Gastrocnemius medialis (tissue), 4 donors: ENCODE measurements at regions not wholly inside any gene's neighbourhood (a gene's known extent, or its start where the extent isn't known, plus 50 kb on each side); places are given as distances from the start of the nearest gene placed in this dataset.

ENCODE experiments used
- ATAC-seq, 2 donors: fragments of 150-250 bp; one replicate each; pipeline ENCODE4 v1.9.1; 2016
- DNase-seq, 2 donors: peaks; one replicate each; pipeline ENCODE4 v3.0.0-alpha.2; 2019
- H3K27ac ChIP-seq, 4 donors: fragments of 200-600 bp; sonication (generic); 1 replicate in 1 of 4; 2 replicates in 3 of 4; pipeline ENCODE4 v1.5.1; 2016 to 2018; ENCODE audit warnings: mild to moderate bottlenecking in 2 of 4, moderate library complexity in 1 of 4
- H3K27me3 ChIP-seq, 3 donors: fragments of 200-600 bp; sonication (generic) in 2 of 3; 1 replicate in 1 of 3; 2 replicates in 2 of 3; pipeline versions ENCODE4 v1.5.1 to v1.6.0; 2016 to 2019; ENCODE audit warnings: mild to moderate bottlenecking in 1 of 3, moderate library complexity in 1 of 3
- H3K36me3 ChIP-seq, 2 donors: fragments of 200-600 bp; sonication (generic) in 1 of 2; one replicate each; pipeline ENCODE4 v1.5.1; 2017 to 2018
- H3K4me1 ChIP-seq, 2 donors: fragments of 200-600 bp; sonication (generic) in 1 of 2; one replicate each; pipeline ENCODE4 v1.5.1; 2016 to 2017; ENCODE audit warnings: mild to moderate bottlenecking in 2 of 2
- H3K4me3 ChIP-seq, 4 donors: fragments of 200-600 bp; sonication (generic) in 3 of 4; 1 replicate in 1 of 4; 2 replicates in 3 of 4; pipeline ENCODE4 v1.5.1; 2016 to 2019; ENCODE audit warnings: mild to moderate bottlenecking in 2 of 4
- H3K9me3 ChIP-seq, 3 donors: fragments of 200-600 bp; sonication (generic) in 2 of 3; 1 replicate in 1 of 3; 2 replicates in 2 of 3; pipeline ENCODE4 v1.5.1; 2016 to 2019
- POLR2A ChIP-seq, 2 donors: fragments of 450-650 bp; IDR thresholded peaks; one replicate each; pipeline ENCODE4 v1.6.1; 2017; ENCODE audit warnings: antibody characterized with exemption in 2 of 2, mild to moderate bottlenecking in 2 of 2, moderate library complexity in 2 of 2
- in situ Hi-C, 4 donors: fragments of 200-750 bp; cut with MboI; loops; one replicate each; pipeline versions ENCODE4 v1.15.0 to v1.8.0; 2017; ENCODE audit warnings: low sequenced_read_pairs in 4 of 4
- intact Hi-C: fragments of 100-400 bp; cut with DNase I; formaldehyde crosslinking; loops from one replicate; pipeline ENCODE4 v1.15.1; 2023; ENCODE audit warnings: low total_unique reads
- TF ChIP-seq, protein P1 (sequence below), 5 experiments: fragments of 450-650 bp in 3 of 5; fragments of 200-600 bp in 2 of 5; sonication (generic) in 2 of 5; IDR thresholded peaks in 4 of 5; conservative IDR thresholded peaks in 1 of 5; 1 replicate in 4 of 5; 2 replicates in 1 of 5; pipeline ENCODE4 v1.5.1; 2016 to 2019; ENCODE audit warnings: antibody characterized with exemption in 5 of 5, mild to moderate bottlenecking in 3 of 5, moderate library complexity in 3 of 5

DNA sequence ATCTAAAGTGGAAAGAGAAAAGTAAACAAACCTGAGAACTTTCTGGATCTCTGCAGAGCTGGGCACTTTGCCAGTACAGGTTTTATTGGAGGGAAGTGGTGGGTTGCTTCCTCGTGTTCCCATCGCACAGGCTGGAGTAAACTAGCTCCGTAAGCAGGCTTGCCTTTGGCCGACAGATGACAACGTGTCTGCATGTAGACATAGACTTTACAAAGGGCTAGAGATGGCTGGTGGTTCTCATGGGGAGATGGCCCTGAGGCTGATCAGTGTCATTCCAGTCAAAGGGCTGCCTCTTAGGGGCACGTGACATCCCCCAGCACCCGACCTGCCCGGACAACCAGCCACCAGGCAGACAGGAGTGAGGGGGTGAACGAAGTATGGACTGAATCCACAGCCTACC is 98.8 kb downstream of the YTHDF1 start:
- no peak overlapping the region for H3K27ac ChIP-seq
- no peak overlapping the region for H3K4me3 ChIP-seq
- no peak for TF ChIP-seq POLR2A (IDR thresholded peaks at IDR 0.05)
- TF ChIP-seq, protein P1, sequence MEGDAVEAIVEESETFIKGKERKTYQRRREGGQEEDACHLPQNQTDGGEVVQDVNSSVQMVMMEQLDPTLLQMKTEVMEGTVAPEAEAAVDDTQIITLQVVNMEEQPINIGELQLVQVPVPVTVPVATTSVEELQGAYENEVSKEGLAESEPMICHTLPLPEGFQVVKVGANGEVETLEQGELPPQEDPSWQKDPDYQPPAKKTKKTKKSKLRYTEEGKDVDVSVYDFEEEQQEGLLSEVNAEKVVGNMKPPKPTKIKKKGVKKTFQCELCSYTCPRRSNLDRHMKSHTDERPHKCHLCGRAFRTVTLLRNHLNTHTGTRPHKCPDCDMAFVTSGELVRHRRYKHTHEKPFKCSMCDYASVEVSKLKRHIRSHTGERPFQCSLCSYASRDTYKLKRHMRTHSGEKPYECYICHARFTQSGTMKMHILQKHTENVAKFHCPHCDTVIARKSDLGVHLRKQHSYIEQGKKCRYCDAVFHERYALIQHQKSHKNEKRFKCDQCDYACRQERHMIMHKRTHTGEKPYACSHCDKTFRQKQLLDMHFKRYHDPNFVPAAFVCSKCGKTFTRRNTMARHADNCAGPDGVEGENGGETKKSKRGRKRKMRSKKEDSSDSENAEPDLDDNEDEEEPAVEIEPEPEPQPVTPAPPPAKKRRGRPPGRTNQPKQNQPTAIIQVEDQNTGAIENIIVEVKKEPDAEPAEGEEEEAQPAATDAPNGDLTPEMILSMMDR (IDR thresholded peaks at IDR 0.05 in 4 of 5, conservative IDR thresholded peaks at IDR 0.05 in 1 of 5) = no peak
- in situ Hi-C loops (no loop called here), intact Hi-C loops (no loop called here)
- no peak for DNase-seq
- H3K36me3 ChIP-seq = no peaks in the 10 kb centered on the region
- no peak for ATAC-seq
- no peaks in the 10 kb centered on the region for H3K4me1 ChIP-seq
- no peaks in the 10 kb centered on the region for H3K9me3 ChIP-seq
- peaks cover 2 to 32% (median 31%) of the 10 kb centered on the region in 3 donors for H3K27me3 ChIP-seq

DNA sequence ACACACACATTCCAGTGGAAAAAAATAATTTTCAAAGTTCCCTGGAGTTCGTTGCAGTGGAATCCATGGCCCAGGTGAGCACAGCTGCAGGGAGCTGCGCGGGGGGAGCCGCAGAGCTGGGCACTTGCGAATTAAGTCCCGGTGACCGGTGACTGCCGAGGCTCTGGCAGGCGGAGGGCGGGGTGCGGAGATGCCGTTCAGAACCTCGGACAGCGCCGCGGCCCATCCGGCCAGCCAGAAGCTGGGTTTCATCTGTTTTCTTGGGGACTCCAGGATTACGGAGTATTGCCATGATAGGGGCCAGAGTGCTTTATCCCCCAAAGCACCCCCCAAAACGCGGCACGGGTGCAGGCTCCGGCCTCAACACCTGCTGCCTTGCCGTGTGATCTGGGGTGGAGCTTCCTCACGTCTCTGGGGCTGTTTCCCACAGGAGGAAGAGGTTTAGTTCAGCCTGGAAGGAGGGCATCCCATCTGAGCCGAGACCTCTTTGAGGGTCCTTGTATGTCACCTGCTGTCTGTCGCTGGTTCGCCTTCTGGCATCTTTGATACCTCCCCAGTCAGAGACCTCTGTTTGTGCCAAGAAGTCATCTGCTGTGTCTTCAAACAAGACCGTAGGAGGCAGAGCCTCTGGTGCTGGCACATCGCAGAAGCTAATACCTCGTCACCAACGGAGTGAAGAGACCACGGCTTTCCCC is 99.4 kb downstream of the YTHDF1 start:
- DNase-seq = no peak
- TF ChIP-seq, protein P1 (IDR thresholded peaks at IDR 0.05 in 4 of 5, conservative IDR thresholded peaks at IDR 0.05 in 1 of 5) = no peak
- TF ChIP-seq POLR2A (IDR thresholded peaks at IDR 0.05) = no peak
- Histone ChIP-seq H3K27me3 (peaks cover 2 to 36% (median 34%) of the 10 kb centered on the region in 3 donors), H3K27ac (no peak overlapping the region), H3K4me3 (no peak overlapping the region), H3K4me1 (no peaks in the 10 kb centered on the region), H3K36me3 (no peaks in the 10 kb centered on the region), H3K9me3 (no peaks in the 10 kb centered on the region)
- ATAC-seq = no peak
- intact Hi-C loops = no loop called here
- in situ Hi-C loops = no loop called here

DNA sequence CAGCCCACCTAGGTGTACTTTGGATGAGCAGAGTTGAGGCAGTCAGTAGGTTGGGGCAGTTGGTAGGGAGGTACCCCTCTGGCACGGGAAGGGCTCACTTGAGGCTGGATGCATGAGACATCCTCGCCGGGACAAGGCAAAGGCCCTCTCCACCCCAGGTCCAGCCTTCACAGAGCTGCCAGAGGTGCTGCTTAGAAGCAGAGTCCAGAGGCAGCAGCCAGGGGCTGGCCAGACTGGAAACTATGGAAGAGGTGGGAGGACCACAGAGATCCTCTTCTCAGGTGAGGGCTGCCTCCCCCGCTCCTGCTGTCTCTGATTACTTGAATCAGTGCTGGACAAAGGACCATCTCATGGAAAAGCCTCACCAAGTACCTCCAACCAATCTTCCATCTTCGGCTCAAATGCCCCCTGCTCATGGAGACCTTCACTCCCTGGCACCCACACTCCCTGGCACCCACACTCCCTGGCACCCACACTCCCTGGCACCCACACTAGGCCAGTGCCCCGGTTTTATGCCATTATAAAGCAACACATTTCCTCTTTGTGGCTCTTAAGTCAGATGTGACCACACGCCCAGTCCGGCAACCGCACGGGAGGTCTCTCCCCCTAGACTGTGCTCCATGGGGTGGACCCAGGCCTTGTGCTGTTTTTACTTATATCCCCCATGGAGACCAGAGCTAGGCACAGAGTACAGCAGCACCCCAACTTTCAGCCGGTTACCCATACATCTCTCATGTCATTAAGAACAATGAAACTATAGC is 100.1 kb downstream of the YTHDF1 start:
- Histone ChIP-seq H3K4me1 (no peaks in the 10 kb centered on the region), H3K4me3 (no peak overlapping the region), H3K27me3 (peaks cover 2 to 34% (median 33%) of the 10 kb centered on the region in 3 donors), H3K9me3 (no peaks in the 10 kb centered on the region), H3K27ac (no peak overlapping the region), H3K36me3 (no peaks in the 10 kb centered on the region)
- TF ChIP-seq, protein P1 (IDR thresholded peaks at IDR 0.05 in 4 of 5, conservative IDR thresholded peaks at IDR 0.05 in 1 of 5) = no peak
- no peak for TF ChIP-seq POLR2A (IDR thresholded peaks at IDR 0.05)
- in situ Hi-C loops (no loop called here), intact Hi-C loops (no loop called here)
- DNase-seq (no peak), ATAC-seq (no peak)

DNA sequence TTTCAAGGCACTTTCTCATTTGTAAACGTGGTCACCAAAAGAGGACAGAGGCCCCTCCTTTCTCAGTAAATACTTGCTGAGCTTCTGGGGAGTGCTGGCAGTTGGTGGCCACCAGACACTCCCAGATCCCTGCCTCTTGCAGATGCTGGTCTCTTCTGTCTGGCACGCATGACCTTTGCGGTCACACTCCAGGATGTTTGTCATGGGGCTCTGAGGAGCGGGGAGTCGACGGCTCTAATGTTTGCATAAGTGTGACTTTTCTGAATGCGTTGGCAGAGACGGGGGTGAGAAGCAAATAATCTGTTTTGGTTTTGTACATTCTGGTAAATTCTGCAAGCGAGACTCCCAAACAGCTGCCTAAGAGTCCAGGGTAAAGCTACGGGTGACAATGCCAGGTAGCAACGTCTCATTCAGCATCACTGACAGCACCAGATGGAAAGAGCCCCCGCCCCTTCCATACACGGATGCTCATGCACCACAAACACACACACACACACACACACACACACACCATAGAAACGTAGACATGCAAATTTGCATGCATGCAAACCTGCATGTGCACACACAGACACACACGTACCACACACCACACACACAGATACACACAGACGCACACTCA is 101.1 kb downstream of the YTHDF1 start:
- no peak overlapping the region for H3K4me3 ChIP-seq
- H3K9me3 ChIP-seq = no peaks in the 10 kb centered on the region
- DNase-seq (no peak), ATAC-seq (no peak)
- H3K4me1 ChIP-seq = no peaks in the 10 kb centered on the region
- H3K27ac ChIP-seq = no peak overlapping the region
- TF ChIP-seq, protein P1 (IDR thresholded peaks at IDR 0.05 in 4 of 5, conservative IDR thresholded peaks at IDR 0.05 in 1 of 5) = no peak
- TF ChIP-seq POLR2A (IDR thresholded peaks at IDR 0.05) = no peak
- intact Hi-C loops = no loop called here
- peaks cover 2 to 34% (median 33%) of the 10 kb centered on the region in 3 donors for H3K27me3 ChIP-seq
- in situ Hi-C loops = no loop called here
- H3K36me3 ChIP-seq = no peaks in the 10 kb centered on the region
